GM12892 (cell line): ENCODE measurements at regions not wholly inside any gene's neighbourhood (a gene's known extent, or its start where the extent isn't known, plus 50 kb on each side); places are given as distances from the start of the nearest gene placed in this dataset.
"Not testable (repeated sequence)": the region's sequence is repeated elsewhere in the genome, so short reads cannot be mapped to it uniquely, and the experiment has no call there.

ENCODE experiments used
- POLR2A ChIP-seq: IDR thresholded peaks from 2 replicates; pipeline ENCODE4 v1.6.1; 2011; ENCODE audit warnings: low read depth, low read length, control low read depth
- TAF1 ChIP-seq: IDR thresholded peaks from 2 replicates; pipeline ENCODE4 v1.6.1; 2011; ENCODE audit warnings: low read depth, mild to moderate bottlenecking, control low read depth, low read length, borderline replicate concordance

- not testable (repeated sequence) for TF ChIP-seq TAF1, POLR2A
These were observed 331.7 kb downstream of the DTHD1 start for GRCh38 chr4:36613142-36613541.
